ENCODE measurements at regions not wholly inside any gene's neighbourhood (a gene's known extent, or its start where the extent isn't known, plus 50 kb on each side); places are given as distances from the start of the nearest gene placed in this dataset.

- ATAC-seq (ENCODE audit: low read depth) (no peak), DNase-seq (ENCODE audit: low spot score) (no peak)
- no peak overlapping the region for H3K4me3 ChIP-seq (ENCODE audit: severe bottlenecking)
- no peaks in the 10 kb centered on the region for H3K36me3 ChIP-seq (ENCODE audit: low read depth)
- H3K27me3 ChIP-seq (ENCODE audit: insufficient read depth, poor library complexity, severe bottlenecking), result no peaks in the 10 kb centered on the region
- TF ChIP-seq CTCF (IDR thresholded peaks at IDR 0.05; ENCODE audit: poor library complexity, severe bottlenecking), result no peak
- no peak overlapping the region for H3K27ac ChIP-seq (ENCODE audit: poor library complexity, severe bottlenecking)
- H3K4me1 ChIP-seq (ENCODE audit: insufficient read depth, poor library complexity, severe bottlenecking), result peaks cover 10% of the 10 kb centered on the region
- H3K9me3 ChIP-seq (ENCODE audit: severe bottlenecking), result no peaks in the 10 kb centered on the region
Observed at GRCh38 chr3:194009892-194010533, 125.9 kb upstream of the HES1 start.

GRCh38 chr3:194011807-194012206 lies 124.1 kb upstream of the HES1 start:
- Histone ChIP-seq H3K4me3 (ENCODE audit: severe bottlenecking) (no peak overlapping the region), H3K27ac (ENCODE audit: poor library complexity, severe bottlenecking) (no peak overlapping the region), H3K27me3 (ENCODE audit: insufficient read depth, poor library complexity, severe bottlenecking) (no peaks in the 10 kb centered on the region), H3K9me3 (ENCODE audit: severe bottlenecking) (no peaks in the 10 kb centered on the region), H3K36me3 (ENCODE audit: low read depth) (no peaks in the 10 kb centered on the region), H3K4me1 (ENCODE audit: insufficient read depth, poor library complexity, severe bottlenecking) (no peaks in the 10 kb centered on the region)
- ATAC-seq (ENCODE audit: low read depth) (no peak), DNase-seq (ENCODE audit: low spot score) (no peak)
- TF ChIP-seq CTCF (IDR thresholded peaks at IDR 0.05; ENCODE audit: poor library complexity, severe bottlenecking), result no peak

- no peak for TF ChIP-seq CTCF (IDR thresholded peaks at IDR 0.05; ENCODE audit: poor library complexity, severe bottlenecking)
- no peak for ATAC-seq (ENCODE audit: low read depth)
Observed at GRCh38 chr3:194013928-194014327, 122.0 kb upstream of the HES1 start.

GRCh38 chr3:194014756-194015155 lies 121.2 kb upstream of the HES1 start:
- DNase-seq (ENCODE audit: low spot score) (no peak), ATAC-seq (ENCODE audit: low read depth) (no peak)
- Histone ChIP-seq H3K4me3 (ENCODE audit: severe bottlenecking) (no peak overlapping the region), H3K27ac (ENCODE audit: poor library complexity, severe bottlenecking) (no peak overlapping the region), H3K36me3 (ENCODE audit: low read depth) (no peaks in the 10 kb centered on the region), H3K27me3 (ENCODE audit: insufficient read depth, poor library complexity, severe bottlenecking) (no peaks in the 10 kb centered on the region), H3K4me1 (ENCODE audit: insufficient read depth, poor library complexity, severe bottlenecking) (no peaks in the 10 kb centered on the region), H3K9me3 (ENCODE audit: severe bottlenecking) (no peaks in the 10 kb centered on the region)
- TF ChIP-seq CTCF (IDR thresholded peaks at IDR 0.05; ENCODE audit: poor library complexity, severe bottlenecking), result no peak

More at GRCh38 chr3:194013928-194014327, 122.0 kb upstream of the HES1 start:
- Histone ChIP-seq H3K27me3 (ENCODE audit: insufficient read depth, poor library complexity, severe bottlenecking) (no peaks in the 10 kb centered on the region), H3K4me1 (ENCODE audit: insufficient read depth, poor library complexity, severe bottlenecking) (no peaks in the 10 kb centered on the region), H3K4me3 (ENCODE audit: severe bottlenecking) (no peak overlapping the region), H3K9me3 (ENCODE audit: severe bottlenecking) (no peaks in the 10 kb centered on the region), H3K27ac (ENCODE audit: poor library complexity, severe bottlenecking) (no peak overlapping the region), H3K36me3 (ENCODE audit: low read depth) (no peaks in the 10 kb centered on the region)
- no peak for DNase-seq (ENCODE audit: low spot score)

- TF ChIP-seq CTCF (IDR thresholded peaks at IDR 0.05; ENCODE audit: poor library complexity, severe bottlenecking), result no peak
- no peaks in the 10 kb centered on the region for H3K36me3 ChIP-seq (ENCODE audit: low read depth)
- no peaks in the 10 kb centered on the region for H3K9me3 ChIP-seq (ENCODE audit: severe bottlenecking)
- H3K4me1 ChIP-seq (ENCODE audit: insufficient read depth, poor library complexity, severe bottlenecking), result peaks cover 7% of the 10 kb centered on the region
- H3K27me3 ChIP-seq (ENCODE audit: insufficient read depth, poor library complexity, severe bottlenecking), result no peaks in the 10 kb centered on the region
- no peak for DNase-seq (ENCODE audit: low spot score)
- H3K27ac ChIP-seq (ENCODE audit: poor library complexity, severe bottlenecking), result no peak overlapping the region
- H3K4me3 ChIP-seq (ENCODE audit: severe bottlenecking), result no peak overlapping the region
- no peak for ATAC-seq (ENCODE audit: low read depth)
Observed at GRCh38 chr3:194019398-194020165, 116.4 kb upstream of the HES1 start.

Measured in RWPE2 (cell line).